HG03469 (cell line): ENCODE measurements at regions not wholly inside any gene's neighbourhood (a gene's known extent, or its start where the extent isn't known, plus 50 kb on each side); places are given as distances from the start of the nearest gene placed in this dataset.

Experiments
- ATAC-seq: cut with Tn5 transposase; IDR thresholded peaks from one replicate; pipeline ENCODE4 v1.9.1; 2021; ENCODE audit warnings: mild to moderate bottlenecking, moderate library complexity, moderate number of reproducible peaks; ENCODE audit not compliant: unreplicated experiment

- ATAC-seq, result no peak
These were observed 60.3 kb upstream of the RIPPLY2 start for GRCh38 chr6:83792846-83793245.

GRCh38 chr6:83781506-83781905 is 71.7 kb upstream of the RIPPLY2 start:
- ATAC-seq, result no peak

- peak; percentile 78 for ATAC-seq
These were observed 62.0 kb upstream of the SNAP91 start for GRCh38 chr6:83770910-83771309.

GRCh38 chr6:83769413-83769812 is 60.5 kb upstream of the SNAP91 start:
- ATAC-seq, result no peak

- peak; percentile 35 for ATAC-seq
These were observed 58.1 kb upstream of the SNAP91 start for GRCh38 chr6:83767033-83767432.
